ENCODE measurements at regions not wholly inside any gene's neighbourhood (a gene's known extent, or its start where the extent isn't known, plus 50 kb on each side); places are given as distances from the start of the nearest gene placed in this dataset.
"Not testable (repeated sequence)": the region's sequence is repeated elsewhere in the genome, so short reads cannot be mapped to it uniquely, and the experiment has no call there.

GRCh38 chr17:21551081-21551881 is 141.0 kb upstream of the KCNJ18 start:
- peak; percentile 99 for DNase-seq (ENCODE audit: low spot score)

GRCh38 chr17:21558921-21559320 is 133.4 kb upstream of the KCNJ18 start:
- not testable (repeated sequence) for DNase-seq (ENCODE audit: low spot score)

GRCh38 chr17:21564262-21564661 is 128.1 kb upstream of the KCNJ18 start:
- no peak for DNase-seq (ENCODE audit: low spot score)

GRCh38 chr17:21564757-21565156 is 127.6 kb upstream of the KCNJ18 start:
- DNase-seq (ENCODE audit: low spot score): not testable (repeated sequence)

GRCh38 chr17:21570427-21570826 is 121.9 kb upstream of the KCNJ18 start:
- not testable (repeated sequence) for DNase-seq (ENCODE audit: low spot score)

GRCh38 chr17:21572148-21572547 is 120.2 kb upstream of the KCNJ18 start:
- not testable (repeated sequence) for DNase-seq (ENCODE audit: low spot score)

- peak; percentile 12 for DNase-seq (ENCODE audit: low spot score)
Measured at GRCh38 chr17:21573271-21573960, 118.9 kb upstream of the KCNJ18 start.

- DNase-seq (ENCODE audit: low spot score): peak; percentile 62
Measured at GRCh38 chr17:21573961-21574610, 118.2 kb upstream of the KCNJ18 start.

GRCh38 chr17:21574611-21575255 is 117.6 kb upstream of the KCNJ18 start:
- not testable (repeated sequence) for DNase-seq (ENCODE audit: low spot score)

GRCh38 chr17:21578783-21579182 is 113.5 kb upstream of the KCNJ18 start:
- DNase-seq (ENCODE audit: low spot score): not testable (repeated sequence)

- DNase-seq (ENCODE audit: low spot score): no peak
Measured at GRCh38 chr17:21592774-21593173, 99.5 kb upstream of the KCNJ18 start.

- DNase-seq (ENCODE audit: low spot score): not testable (repeated sequence)
Measured at GRCh38 chr17:21593452-21594105, 98.7 kb upstream of the KCNJ18 start.

GRCh38 chr17:21595086-21595485 is 97.2 kb upstream of the KCNJ18 start:
- no peak for DNase-seq (ENCODE audit: low spot score)

- DNase-seq (ENCODE audit: low spot score): no peak
Measured at GRCh38 chr17:21602176-21602575, 90.1 kb upstream of the KCNJ18 start.

GRCh38 chr17:21603292-21603691 is 89.0 kb upstream of the KCNJ18 start:
- DNase-seq (ENCODE audit: low spot score): not testable (repeated sequence)

GRCh38 chr17:21611443-21611842 is 80.9 kb upstream of the KCNJ18 start:
- not testable (repeated sequence) for DNase-seq (ENCODE audit: low spot score)

- DNase-seq (ENCODE audit: low spot score): not testable (repeated sequence)
Measured at GRCh38 chr17:21612123-21613070, 79.9 kb upstream of the KCNJ18 start.

GRCh38 chr17:21613071-21613429 is 79.3 kb upstream of the KCNJ18 start:
- DNase-seq (ENCODE audit: low spot score): no peak

GRCh38 chr17:21626987-21627386 is 65.3 kb upstream of the KCNJ18 start:
- DNase-seq (ENCODE audit: low spot score): not testable (repeated sequence)

Measured in GM03348 (cell line).